RWPE1 (cell line): ENCODE measurements at regions not wholly inside any gene's neighbourhood (a gene's known extent, or its start where the extent isn't known, plus 50 kb on each side); places are given as distances from the start of the nearest gene placed in this dataset.
"Not testable (repeated sequence)": the region's sequence is repeated elsewhere in the genome, so short reads cannot be mapped to it uniquely, and the experiment has no call there.

Source experiments
- CTCF ChIA-PET: fragments of 350-600 bp; sonication (Branson Sonifier 250); formaldehyde crosslinking; extraction: SDS; loops from one replicate; lab custom pipeline; 2021; lab: Yijun Ruan, JAX
- POLR2A ChIA-PET: fragments of 400-600 bp; formaldehyde crosslinking; extraction: SDS; loops from one replicate; lab custom pipeline; 2020; ENCODE audit warnings: antibody characterized with exemption; ENCODE audit not compliant: low non-redundant PET; lab: Yijun Ruan, JAX
- DNase-seq: peaks from one replicate; pipeline ENCODE4 v3.0.0; 2012; ENCODE audit warnings: low spot score
- H3K27ac ChIP-seq: fragments of 450-650 bp; 2 replicates; pipeline ENCODE4 v1.5.1; 2017
- TF ChIP-seq, protein P1 (sequence below): fragments of 450-650 bp; conservative IDR thresholded peaks from 2 replicates; pipeline ENCODE4 v1.5.1; 2017; ENCODE audit warnings: low read depth, mild to moderate bottlenecking

DNA sequence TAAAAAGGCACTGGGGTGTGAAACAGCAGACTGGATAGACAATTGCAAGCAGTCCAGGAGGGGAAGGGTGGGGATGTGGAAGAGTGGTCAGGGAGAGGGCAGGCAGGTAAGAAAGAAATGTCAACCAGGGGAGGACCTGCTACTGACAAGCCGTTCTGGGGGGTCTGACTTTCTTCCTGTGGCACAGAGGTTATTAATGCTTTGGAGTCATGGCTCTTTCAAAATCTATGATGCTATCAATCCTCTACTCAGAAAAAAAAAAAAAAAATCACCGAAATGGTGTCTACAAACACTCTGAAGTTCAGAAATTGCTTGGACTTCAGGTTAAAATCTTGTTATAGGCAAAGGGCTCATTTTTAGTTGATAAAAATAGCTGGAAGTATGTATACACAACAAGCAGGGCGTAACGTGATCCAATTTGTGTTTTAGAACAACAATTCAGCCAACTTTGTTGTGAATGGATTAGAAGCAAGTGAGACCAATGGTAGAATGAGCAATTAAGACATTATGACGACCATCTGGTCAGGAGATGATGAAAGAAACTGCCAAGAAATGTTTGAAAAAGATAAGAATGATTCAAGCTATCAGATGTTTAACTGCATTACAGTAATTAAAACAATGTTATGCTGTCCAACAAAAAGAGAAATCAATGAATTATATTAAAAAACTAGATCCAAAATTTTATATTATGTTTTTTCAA is 255.2 kb downstream of the DEPDC1B start:
- TF ChIP-seq, protein P1, sequence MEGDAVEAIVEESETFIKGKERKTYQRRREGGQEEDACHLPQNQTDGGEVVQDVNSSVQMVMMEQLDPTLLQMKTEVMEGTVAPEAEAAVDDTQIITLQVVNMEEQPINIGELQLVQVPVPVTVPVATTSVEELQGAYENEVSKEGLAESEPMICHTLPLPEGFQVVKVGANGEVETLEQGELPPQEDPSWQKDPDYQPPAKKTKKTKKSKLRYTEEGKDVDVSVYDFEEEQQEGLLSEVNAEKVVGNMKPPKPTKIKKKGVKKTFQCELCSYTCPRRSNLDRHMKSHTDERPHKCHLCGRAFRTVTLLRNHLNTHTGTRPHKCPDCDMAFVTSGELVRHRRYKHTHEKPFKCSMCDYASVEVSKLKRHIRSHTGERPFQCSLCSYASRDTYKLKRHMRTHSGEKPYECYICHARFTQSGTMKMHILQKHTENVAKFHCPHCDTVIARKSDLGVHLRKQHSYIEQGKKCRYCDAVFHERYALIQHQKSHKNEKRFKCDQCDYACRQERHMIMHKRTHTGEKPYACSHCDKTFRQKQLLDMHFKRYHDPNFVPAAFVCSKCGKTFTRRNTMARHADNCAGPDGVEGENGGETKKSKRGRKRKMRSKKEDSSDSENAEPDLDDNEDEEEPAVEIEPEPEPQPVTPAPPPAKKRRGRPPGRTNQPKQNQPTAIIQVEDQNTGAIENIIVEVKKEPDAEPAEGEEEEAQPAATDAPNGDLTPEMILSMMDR = no peak
- DNase-seq = no peak

DNA sequence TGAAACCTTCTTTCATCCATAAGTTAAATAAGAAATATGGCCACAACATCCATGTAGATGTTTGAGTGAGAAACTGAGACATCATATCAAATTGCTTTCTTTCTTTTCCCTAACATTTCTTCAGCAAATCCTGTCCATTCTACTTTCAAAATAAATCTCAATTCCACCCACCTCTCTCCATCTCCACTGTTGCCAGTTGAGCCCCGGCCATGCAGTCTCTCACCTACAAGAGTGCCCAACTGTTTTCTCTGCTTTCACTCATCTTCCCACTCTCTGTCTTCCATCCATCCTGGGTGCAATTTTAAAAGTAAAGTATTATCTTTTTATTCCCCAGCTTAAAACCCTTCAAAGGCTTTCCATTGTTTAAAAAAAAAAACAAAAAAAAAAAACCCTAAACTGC is 260.4 kb downstream of the DEPDC1B start:
- no peak overlapping the region for H3K27ac ChIP-seq
- DNase-seq = no peak
- ChIA-PET CTCF (interaction anchor here (0.8 kb wide), 1 partner anchor 652 kb away, joined by 3 read pairs; no protein-coding TSS in a partner anchor), POLR2A (no interaction called here)
- TF ChIP-seq, protein P1 = no peak

More for the DNA sequence above, 255.2 kb downstream of the DEPDC1B start:
- no peak overlapping the region for H3K27ac ChIP-seq
- ChIA-PET CTCF (no interaction called here), POLR2A (no interaction called here)

DNA sequence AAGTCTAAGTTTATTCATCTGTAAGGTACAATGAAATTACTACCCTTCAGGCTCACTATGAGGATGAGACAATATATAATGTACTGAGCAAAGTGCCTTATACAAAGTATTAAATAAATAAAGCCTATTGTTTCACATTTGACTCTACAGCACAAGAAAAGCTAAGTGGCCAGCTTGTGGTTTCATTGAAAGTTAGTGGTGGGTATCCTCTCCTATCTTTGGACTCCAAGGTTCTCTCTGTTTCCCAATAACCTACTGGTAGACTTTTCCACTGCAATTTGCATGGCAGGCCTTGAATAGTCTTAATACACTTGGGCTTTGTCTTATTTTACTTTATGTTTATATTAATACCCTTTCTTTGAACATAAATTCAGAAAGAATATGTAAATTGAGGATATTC is 262.7 kb downstream of the DEPDC1B start:
- ChIA-PET POLR2A (no interaction called here), CTCF (no interaction called here)
- H3K27ac ChIP-seq = no peak overlapping the region
- TF ChIP-seq, protein P1 = no peak
- no peak for DNase-seq

DNA sequence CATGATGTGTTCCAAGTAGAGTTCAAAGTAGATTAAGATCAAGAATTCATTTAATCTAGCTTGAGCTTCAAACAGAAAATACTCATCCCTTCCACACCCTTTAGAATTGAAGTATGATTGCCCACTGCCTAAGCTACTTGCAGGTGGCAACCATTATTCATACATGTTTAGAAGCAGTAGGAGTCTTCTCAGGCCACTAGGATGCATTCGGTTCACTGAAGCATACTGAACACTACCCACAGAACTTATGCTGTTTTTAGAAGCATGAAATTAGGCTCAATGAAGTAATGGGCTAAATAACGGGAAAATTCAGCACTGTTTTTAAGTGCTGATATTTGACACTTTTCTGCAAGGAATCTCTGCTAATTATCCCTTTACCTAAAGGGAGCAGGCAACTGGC is 263.4 kb downstream of the DEPDC1B start:
- TF ChIP-seq, protein P1 = no peak
- ChIA-PET CTCF (interaction anchor here (0.7 kb wide), 1 partner anchor 141 kb away, joined by 3 read pairs; no protein-coding TSS in a partner anchor), POLR2A (interaction anchor here (0.7 kb wide), 1 partner anchor 129 kb away, joined by 3 read pairs; no protein-coding TSS in a partner anchor)
- no peak overlapping the region for H3K27ac ChIP-seq
- DNase-seq = no peak

DNA sequence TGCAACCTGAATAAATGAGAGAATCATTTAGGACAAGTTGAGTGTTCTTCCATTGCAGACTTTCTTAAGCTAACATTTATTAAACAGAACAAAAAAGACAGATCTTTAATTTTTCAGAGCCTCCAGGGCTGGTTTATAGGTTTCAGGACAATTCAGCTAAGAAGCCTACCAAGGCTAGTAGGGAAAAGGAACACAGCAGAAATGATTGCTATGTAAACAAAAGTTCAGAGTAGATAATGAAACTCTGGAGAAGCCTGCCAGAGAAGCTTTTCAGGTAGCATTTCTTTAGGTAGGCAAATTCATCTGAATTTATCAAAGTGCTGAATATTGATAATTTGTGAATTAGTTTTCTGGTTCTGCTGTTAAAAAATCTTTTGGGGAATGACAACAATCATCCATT is 264.2 kb downstream of the DEPDC1B start:
- H3K27ac ChIP-seq = no peak overlapping the region
- ChIA-PET POLR2A (no interaction called here), CTCF (interaction anchor here (0.6 to 1.3 kb wide), 3 partner anchors 29 to 1222 kb away, joined by 3 read pairs; no protein-coding TSS in a partner anchor)
- TF ChIP-seq, protein P1 = no peak
- no peak for DNase-seq

DNA sequence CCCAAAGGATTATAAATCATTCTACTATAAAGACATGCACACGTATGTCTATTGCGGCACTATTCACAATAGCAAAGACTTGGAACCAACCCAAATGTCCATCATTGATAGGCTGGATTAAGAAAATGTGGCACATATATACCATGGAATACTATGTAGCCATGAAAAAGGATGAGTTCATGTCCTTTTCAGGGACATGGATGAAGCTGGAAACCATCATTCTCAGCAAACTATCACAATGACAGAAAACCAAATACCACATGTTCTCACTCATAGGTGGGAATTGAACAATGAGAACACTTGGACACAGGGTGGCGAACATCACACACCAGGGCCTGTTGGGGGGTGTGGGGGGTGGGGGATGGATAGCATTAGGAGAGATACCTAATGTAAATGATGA is 273.8 kb downstream of the DEPDC1B start:
- CTCF ChIA-PET = interaction anchor here (0.7 kb wide), 1 partner anchor 471 kb away, joined by 5 read pairs; no protein-coding TSS in a partner anchor
- H3K27ac ChIP-seq, DNase-seq, POLR2A ChIA-PET: not testable (repeated sequence)

DNA sequence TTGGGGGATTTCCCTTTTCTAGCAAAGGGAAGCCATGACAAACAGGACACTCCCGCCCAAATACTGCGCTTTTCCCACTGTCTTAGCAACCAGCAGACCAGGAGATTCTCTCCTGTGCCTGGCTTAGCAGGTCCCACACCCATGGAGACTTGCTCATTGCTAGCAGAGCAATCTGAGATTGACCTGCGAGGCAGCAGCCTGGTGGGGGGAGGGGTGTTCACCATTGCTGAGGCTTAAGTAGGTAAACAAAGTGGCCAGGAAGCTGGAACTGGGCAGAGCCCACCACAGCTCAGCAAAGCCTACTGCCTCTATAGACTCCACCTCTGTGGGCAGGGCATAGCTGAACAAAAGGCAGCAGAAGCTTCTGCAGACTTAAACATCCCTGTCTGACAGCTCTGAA is 279.2 kb downstream of the DEPDC1B start:
- CTCF ChIA-PET, POLR2A ChIA-PET, H3K27ac ChIP-seq, DNase-seq: not testable (repeated sequence)
